Skin epidermis (tissue), 12 donors: ENCODE measurements at regions not wholly inside any gene's neighbourhood (a gene's known extent, or its start where the extent isn't known, plus 50 kb on each side); places are given as distances from the start of the nearest gene placed in this dataset.
"Not testable (repeated sequence)": the region's sequence is repeated elsewhere in the genome, so short reads cannot be mapped to it uniquely, and the experiment has no call there.

Experiments
- H3K27ac ChIP-seq, 21 experiments: fragments of 200-600 bp; sonication (generic) in 11 of 21; one replicate each; pipeline ENCODE4 v1.5.0; 2020; ENCODE audit warnings: mild to moderate bottlenecking in 3 of 21, inconsistent platforms in 2 of 21, moderate library complexity in 2 of 21
- H3K4me3 ChIP-seq, 7 experiments: fragments of 200-600 bp; sonication (generic) in 2 of 7; one replicate each; pipeline ENCODE4 v1.5.0; 2020; ENCODE audit warnings: inconsistent platforms in 2 of 7, mild to moderate bottlenecking in 2 of 7, moderate library complexity in 1 of 7

DNA sequence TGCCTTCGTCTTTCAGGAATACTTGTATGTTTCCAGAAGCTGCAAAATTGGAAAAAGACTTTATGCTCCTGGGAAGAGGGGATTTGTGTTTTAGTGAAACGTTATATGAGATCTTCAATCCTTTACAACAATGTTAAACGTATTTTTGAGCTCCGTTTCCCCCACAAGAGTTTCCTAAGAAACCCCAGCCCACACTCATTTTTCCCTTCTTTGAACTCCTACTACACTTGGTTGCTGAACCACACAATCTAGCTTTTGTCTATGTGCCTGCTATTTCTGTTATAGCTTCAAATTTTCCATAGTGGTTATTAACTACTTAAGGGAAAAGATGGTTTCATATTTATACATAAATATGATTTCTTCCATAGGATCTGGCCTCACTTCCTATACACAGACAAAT, 238.6 kb upstream of the ACTBL2 start:
- H3K27ac ChIP-seq, result no peak overlapping the region
- no peak overlapping the region for H3K4me3 ChIP-seq

GRCh38 chr5:57720656-57721055, 238.0 kb upstream of the ACTBL2 start:
- Histone ChIP-seq H3K4me3 (no peak overlapping the region), H3K27ac (no peak overlapping the region)

DNA sequence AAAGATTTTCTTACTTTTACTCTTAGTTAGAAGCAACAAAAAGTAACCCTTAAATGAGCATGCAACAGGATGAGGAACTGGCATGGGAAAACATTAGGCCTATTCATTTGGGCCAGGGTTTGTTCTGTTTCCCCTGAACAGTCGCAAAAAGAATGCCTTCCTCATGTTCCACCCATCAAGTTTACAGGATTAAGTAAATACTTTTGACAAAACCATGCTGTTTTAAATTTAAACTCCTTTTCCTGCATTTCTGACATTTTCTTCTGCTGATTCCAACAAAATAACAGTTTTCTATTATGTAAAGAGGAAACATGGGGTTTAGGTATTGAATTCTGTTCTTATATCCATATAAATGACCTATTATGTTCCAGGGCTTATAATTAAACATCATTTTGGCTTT, 236.6 kb upstream of the ACTBL2 start:
- peak overlapping the region in 2 of 21 experiments; percentile 2 to 41 for H3K27ac ChIP-seq

DNA sequence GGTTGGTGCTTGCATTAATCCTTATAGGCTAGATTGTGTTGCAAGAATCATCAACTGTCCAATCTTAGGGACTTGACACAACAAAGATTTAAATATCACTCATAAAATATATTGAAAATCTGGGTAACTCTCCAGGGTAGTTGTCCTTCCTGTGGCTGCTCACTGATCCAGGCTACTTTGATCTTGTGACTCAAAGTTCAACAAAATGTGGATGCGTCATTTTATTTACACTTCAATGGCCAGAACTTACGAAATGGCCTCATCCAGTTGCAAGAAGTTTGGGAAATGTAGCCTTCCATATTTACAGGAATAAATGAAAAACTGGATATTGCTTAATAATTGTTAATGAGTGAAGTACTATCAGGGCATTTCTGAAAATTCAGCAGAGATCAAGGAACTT, 235.5 kb upstream of the ACTBL2 start:
- Histone ChIP-seq H3K27ac (no peak overlapping the region), H3K4me3 (no peak overlapping the region)

More for the DNA sequence above, 236.6 kb upstream of the ACTBL2 start:
- no peak overlapping the region for H3K4me3 ChIP-seq

GRCh38 chr5:57717555-57717954, 234.9 kb upstream of the ACTBL2 start:
- H3K27ac ChIP-seq, result no peak overlapping the region
- H3K4me3 ChIP-seq, result no peak overlapping the region

DNA sequence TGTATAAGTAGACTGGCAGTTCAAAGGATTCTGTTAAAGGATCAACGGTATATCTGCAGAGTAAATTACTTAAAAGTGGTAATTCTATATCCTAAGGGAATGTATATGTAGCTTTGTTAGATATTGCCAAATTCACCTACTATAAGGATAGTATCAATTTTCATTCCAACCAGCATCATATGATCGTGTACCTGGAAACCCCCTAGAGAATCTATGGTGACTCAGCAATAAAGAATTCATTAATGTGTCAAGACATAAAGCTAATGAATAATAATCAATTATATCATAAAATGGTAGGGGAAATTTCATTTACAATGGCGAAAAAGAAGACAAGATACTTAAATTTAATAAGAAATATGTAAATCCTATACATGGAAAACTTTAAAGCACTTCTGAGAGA, 234.1 kb upstream of the ACTBL2 start:
- no peak overlapping the region for H3K27ac ChIP-seq
- H3K4me3 ChIP-seq, result no peak overlapping the region

GRCh38 chr5:57715296-57715695, 232.7 kb upstream of the ACTBL2 start:
- H3K4me3 ChIP-seq, result no peak overlapping the region
- no peak overlapping the region for H3K27ac ChIP-seq

- H3K4me3 ChIP-seq, H3K27ac ChIP-seq: not testable (repeated sequence)
Measured at GRCh38 chr5:57713535-57713934, 230.9 kb upstream of the ACTBL2 start.

GRCh38 chr5:57711946-57712345, 229.3 kb upstream of the ACTBL2 start:
- Histone ChIP-seq H3K27ac (no peak overlapping the region), H3K4me3 (no peak overlapping the region)

DNA sequence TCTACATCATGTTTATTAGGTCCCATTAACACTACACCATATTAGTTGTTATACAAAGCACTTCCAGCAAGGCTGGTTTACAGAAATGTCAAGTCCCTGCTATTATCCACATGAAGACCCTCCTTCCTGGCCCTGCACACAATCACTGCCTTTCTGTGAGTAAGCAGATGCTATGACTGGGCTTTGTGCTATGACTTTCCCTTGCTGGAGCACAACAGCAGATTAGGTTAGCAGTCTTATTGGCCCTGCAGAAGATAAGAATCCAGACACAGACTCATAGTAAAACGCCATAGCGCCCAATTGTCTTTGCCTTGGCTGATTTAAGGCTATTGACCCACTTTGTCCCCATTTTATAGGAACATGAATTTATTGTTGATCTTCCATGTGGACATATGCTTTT, 228.9 kb upstream of the ACTBL2 start:
- Histone ChIP-seq H3K27ac (no peak overlapping the region), H3K4me3 (no peak overlapping the region)

GRCh38 chr5:57710126-57710525, 227.5 kb upstream of the ACTBL2 start:
- Histone ChIP-seq H3K4me3 (no peak overlapping the region), H3K27ac (peak overlapping the region in 1 of 21 experiments; percentile 10)

- no peak overlapping the region for H3K27ac ChIP-seq
- H3K4me3 ChIP-seq, result no peak overlapping the region
Measured at GRCh38 chr5:57705769-57706168, 223.2 kb upstream of the ACTBL2 start.

DNA sequence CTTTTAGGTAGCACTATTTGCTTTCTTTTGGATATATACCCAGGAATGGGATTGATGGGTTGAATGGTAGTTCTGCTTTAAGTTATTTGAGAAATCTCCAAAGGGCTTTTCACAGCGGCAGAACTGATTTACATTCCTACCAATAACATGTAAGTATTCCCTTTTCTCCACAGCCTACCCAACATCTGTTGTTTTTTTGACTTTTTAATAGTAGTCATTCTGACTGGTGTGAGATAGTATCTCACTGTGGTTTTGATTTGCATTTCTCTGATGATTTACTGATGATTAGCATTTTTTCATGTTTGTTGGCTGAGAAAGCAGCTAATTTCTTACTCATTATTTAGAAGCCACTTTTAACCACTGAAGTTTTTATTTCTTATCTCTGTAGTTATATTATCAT, 221.1 kb upstream of the ACTBL2 start:
- H3K27ac ChIP-seq, result no peak overlapping the region
- H3K4me3 ChIP-seq, result no peak overlapping the region

- no peak overlapping the region for H3K4me3 ChIP-seq
- H3K27ac ChIP-seq, result no peak overlapping the region
Measured at GRCh38 chr5:57700484-57700883, 217.9 kb upstream of the ACTBL2 start.

- Histone ChIP-seq H3K27ac (no peak overlapping the region), H3K4me3 (no peak overlapping the region)
Measured at GRCh38 chr5:57700072-57700471, 217.5 kb upstream of the ACTBL2 start.

DNA sequence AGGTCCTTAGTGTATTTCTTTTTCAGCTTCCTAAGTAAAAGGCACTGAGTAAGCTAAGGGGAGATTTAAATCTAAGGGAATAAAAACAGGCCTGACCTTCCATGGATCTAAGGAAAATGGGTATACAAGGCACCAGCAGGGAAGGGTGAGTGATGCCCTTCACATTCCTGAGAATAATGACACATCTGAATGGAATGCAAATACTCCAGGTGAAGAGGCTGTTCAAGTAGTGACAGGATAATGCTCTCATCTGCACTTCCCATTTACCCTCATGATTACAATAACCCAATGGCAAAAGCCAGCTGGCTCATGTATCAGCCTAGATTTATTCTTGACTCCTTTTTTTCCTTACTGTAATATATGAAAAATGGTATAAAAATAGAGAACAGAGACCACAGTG, 216.2 kb upstream of the ACTBL2 start:
- Histone ChIP-seq H3K27ac (peak overlapping the region in 2 of 21 experiments; percentile 38 to 79), H3K4me3 (no peak overlapping the region)

GRCh38 chr5:57698086-57698485, 215.5 kb upstream of the ACTBL2 start:
- Histone ChIP-seq H3K4me3 (no peak overlapping the region), H3K27ac (peak overlapping the region in 4 of 21 experiments; percentile 38 to 79 (median 70))

DNA sequence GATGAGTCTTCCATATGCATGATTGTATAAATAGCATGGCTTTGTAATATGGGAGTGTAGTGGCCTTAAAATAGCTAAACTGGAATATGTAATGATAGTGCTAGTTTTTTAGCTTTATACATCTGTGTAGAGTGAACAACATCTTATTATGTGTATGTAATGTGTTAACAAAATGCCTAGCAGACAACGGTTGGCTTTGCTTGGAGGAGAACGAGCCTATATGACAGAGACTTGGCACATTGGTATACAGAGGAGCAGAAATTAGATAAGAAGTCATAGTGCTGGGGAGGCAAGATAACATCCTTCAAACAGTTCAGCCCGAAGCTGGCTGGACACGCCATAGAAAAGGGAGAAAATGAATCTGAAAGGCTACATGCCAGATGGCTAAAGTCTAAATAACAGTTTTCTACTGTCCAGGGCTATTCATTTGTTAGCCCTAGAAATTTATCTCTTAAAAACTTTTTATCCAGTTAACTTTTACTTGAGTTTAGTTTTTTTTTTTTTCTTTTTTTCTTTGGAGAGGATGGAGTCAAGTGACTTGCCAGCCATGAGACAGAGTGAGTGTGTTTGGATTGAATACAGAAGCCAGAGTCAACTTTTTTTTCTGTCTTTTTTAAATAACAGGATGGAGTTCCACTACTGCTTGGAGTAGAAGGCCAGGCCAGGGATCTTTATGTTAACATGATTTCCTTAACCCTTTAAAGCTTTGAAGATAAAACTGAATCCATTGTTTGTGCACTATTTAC, 214.4 kb upstream of the ACTBL2 start:
- no peak overlapping the region for H3K4me3 ChIP-seq
- H3K27ac ChIP-seq, result peak overlapping the region in 12 of 21 experiments; percentile 3 to 79 (median 37)

DNA sequence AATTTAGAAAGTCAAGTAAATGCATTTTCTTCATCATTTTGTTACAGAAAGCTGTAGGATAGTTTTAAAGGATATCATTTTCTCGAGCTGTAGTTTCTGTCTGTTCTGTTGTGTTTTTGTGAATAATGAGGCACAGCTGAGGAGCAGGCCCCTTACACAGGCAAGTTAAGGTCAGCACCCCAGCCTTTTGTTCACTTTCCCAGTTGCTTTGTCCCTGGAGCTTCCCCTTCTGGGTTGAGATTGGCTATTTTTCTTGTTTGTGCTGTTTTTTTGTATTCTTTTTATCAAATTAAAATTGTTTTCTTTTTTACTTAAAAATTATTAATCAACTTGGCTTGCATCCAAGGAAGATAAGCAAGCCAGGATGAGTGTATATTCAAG, 213.8 kb upstream of the ACTBL2 start:
- Histone ChIP-seq H3K27ac (peak overlapping the region in 9 of 21 experiments; percentile 3 to 79 (median 13)), H3K4me3 (no peak overlapping the region)

DNA sequence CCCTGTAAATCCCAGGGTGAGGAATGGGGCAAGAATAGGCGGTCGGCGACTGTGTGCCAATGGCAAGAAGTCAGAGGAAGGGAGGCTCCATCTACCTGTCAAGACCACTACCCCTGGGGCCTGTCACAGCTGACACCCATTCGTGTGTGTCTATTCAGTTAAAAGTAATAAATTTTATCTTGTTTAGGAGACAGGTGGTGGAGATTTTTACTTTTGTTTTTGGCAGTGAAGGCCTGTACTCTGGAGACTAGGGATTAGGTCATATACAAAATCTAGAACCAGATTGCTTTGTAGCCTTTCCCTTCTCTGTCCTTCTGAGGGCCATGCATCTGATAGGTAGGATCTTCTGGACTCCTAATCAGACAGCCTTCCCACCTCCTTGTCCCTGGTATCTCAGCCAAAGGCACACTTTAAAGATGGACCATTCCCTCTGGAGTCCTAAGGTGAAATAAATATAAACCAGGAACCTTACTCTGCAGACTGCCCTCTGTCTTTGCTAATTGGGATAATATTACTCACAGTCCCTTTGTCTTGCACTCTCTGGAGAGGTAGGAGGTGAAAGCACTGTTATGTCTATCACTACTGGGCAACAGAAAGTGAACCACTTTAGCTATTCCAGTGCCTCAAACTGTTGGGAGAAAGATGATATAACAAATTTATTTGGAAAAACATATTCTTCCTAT, 213.2 kb upstream of the ACTBL2 start:
- peak overlapping the region in 12 of 21 experiments; percentile 3 to 74 (median 35) for H3K27ac ChIP-seq
- H3K4me3 ChIP-seq, result no peak overlapping the region

GRCh38 chr5:57695179-57695578, 212.6 kb upstream of the ACTBL2 start:
- H3K4me3 ChIP-seq, result no peak overlapping the region
- peak overlapping the region in 11 of 21 experiments; percentile 10 to 74 (median 38) for H3K27ac ChIP-seq
